ENCODE measurements at regions not wholly inside any gene's neighbourhood (a gene's known extent, or its start where the extent isn't known, plus 50 kb on each side); places are given as distances from the start of the nearest gene placed in this dataset.
"Not testable (repeated sequence)": the region's sequence is repeated elsewhere in the genome, so short reads cannot be mapped to it uniquely, and the experiment has no call there.

DNA sequence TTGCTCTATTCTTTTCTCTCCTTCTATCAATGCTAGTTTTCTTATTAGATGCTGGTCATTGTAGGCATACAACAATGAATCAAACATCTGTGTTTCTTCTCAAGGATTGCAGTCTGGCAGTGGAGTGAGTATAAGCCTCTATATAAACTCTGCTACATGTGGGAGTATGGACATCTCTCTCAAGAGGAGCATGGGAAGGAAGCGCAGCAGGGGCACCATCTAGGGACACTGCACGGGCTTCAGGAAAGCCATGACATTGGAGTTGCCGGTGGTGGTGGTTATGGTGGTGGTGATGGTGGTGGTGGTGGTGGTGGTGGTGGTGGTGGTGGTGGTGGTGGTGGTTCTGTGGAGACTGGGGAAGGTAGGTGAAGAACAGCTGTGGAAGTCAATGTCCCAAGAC lies 462.6 kb downstream of the RNF144A start:
- DNase-seq (ENCODE audit: low spot score), result no peak

DNA sequence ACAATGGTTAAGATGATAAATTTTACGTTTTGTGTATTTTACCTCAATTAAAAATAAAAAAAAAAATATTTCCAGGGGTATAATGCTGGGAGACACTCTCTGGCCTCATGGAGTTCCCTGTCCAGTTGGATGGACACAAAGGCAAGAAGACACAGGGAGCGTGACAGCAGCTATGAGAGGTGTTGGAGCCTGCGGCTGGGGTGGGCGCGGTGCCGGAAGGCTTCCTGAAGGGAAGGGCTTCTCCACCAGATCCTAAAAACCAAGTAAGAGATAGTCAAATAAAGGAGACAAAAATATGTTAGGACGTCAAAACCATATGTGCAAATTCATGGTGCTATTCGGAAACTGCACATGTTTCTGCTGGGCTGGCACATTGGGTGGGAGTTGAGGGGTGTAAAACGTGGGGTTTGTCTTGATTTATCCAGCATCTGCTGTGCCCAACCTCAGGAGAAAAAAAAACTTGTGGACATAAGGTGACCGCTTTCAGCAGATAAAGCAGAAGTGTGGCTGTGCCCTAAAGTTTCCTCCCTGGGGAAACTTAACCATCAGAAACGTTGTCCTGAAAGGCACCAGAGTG lies 467.6 kb downstream of the RNF144A start:
- DNase-seq (ENCODE audit: low spot score), result no peak

DNA sequence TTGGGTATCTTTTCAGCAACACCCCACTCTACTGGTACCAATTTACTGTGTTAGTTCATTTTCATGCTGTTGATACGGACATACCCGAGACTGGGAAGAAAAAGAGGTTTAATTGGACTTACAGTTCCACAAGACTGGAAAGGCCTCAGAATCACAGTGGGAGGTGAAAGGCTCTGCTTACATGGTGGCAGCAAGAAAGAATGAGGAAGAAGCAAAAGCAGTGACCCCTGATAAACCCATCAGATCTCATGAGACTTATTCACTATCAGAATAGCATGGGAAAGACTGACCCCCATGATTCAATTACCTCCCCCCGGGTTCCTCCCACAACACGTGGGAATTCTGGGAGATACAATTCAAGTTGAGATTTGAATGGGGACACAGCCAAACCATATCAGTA lies 473.1 kb downstream of the RNF144A start:
- DNase-seq (ENCODE audit: low spot score), result not testable (repeated sequence)

DNA sequence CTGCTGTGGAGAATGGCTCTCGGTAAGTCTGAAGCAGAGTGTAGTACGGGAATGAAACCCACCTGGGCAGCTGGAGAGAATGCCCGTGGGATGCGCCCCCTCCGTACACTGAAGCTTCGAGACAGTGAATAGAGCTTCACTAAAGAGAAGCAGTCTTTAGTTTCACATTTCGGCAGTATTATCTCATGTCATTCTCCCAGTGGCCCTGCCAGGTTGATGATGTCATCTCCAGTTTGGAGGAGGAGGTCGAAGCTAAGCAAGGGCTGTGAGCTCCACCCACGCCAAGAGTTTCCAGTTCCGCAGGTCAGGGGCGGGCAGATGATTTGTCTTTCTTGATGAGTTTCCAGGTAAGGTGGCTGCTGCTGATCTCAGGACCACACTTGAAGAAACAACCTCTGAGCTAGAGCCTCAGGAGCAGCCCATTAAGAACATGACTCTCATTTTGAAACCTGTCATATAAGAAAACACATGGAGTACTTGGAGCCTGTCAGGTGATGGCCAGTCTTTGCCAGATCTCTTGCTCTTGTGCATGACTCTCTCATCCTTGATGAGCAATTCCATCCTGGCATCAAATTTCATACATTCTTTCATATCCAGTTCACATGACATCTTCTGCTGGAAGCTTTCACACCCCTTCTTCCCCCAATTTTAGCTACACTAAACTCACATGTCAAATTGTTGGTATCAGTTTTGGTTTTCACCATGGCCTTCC lies 475.0 kb downstream of the RNF144A start:
- no peak for DNase-seq (ENCODE audit: low spot score)

DNA sequence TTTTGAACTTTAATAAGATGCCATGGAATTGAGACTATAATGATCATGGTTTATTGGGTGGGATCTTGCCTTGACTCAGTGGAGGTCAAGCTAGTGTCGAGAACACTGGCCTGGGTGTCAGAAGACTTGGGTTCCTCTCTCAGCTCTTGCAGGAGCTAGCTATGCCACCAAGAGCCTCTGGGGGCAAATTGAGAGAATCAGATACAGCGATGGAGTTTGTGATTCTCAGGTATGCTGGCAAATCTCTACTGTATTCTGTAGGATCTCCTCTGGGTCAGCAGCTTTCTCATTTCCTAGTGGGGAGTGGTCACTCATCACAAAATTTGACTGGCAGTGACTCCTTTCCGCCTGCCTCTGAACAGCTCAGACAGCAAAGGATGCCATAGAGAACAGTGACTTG lies 477.0 kb downstream of the RNF144A start:
- DNase-seq (ENCODE audit: low spot score), result no peak

DNA sequence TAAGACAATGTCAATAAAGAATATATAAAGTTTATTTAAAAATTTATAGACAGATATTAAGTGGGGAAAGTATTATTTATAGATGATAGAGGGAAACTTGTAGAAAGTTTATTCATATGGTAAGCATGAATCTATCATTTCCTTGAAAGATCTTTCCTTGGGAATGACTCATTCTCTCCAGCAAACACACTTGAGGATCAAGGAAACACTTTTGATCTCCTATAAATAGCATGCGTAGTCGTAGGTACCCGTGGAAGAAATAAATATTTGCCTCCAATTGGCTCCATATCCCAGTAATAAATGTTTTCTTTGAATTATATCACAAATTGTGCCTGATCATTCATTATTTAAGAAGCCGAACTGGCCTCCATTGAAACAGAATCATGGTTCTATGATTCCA lies 483.4 kb downstream of the RNF144A start:
- no peak for DNase-seq (ENCODE audit: low spot score)

DNA sequence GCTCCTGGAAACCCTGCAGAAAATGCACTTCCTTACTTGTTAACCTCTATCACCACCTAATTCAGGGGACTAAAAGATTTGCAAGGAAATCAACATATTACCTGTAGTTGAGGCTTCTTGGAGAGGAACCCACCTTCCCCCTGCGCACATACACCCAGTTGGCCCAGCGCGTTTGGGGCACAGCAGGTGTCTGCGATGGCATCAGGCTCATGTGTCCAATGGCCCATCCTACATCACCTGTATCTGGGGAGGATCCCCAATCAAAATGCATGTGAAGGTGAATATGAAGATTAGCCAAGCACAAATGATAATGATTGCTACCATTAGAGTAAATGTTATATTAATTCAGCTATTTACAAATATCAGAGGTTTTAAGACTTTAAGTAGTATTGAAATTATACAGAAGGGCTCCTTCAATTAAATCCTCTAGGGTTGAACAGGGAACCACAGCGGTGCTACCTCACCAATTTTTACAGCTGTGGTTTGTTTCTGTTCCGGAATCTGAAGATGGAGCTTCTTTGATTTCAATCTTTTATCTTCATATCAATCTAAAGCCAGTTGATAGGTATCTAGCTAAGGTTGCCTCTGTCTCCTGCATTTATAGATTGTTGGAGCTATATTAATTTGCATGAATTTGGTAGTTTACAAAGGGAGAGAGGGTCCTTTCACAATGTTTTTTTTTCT lies 486.0 kb downstream of the RNF144A start:
- no peak for DNase-seq (ENCODE audit: low spot score)

DNA sequence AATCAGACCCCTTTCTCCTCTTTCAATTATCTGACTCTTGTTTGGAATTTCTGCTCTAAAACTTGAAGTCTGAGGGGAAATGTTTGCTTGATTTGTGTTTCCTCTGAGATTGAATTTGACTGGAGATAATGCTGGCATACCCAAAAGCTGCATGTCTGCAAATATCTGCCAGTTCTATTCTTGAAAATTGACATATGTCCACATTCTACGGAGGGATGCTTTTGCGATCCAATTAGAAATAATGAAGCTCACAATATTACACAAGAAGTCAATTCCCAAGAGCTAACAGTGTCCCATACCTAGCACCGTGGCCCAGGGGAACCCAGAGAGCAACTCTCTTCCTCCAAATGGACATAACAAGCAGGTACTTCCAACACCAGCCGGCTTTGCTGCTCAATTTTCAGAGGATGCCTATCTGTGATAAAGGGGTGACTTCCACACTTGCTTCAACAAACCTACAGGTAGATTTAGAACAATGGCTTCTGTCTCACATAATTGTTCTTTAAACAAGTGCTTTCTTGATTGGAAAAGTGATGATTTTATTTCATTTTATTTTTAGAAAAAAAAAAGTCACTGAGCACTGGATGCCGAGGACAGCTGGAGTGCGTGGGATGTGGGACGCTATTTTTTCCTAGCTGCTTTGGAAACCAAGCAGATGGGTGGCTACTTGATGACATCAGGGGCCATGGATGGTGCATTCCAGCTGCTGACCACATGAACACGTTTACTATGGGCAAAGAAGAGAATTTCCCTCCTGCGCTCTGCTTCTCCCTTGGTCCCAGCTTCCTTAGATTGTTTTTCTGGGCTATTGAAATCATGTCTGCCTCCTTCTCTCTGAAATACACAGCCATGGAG lies 488.9 kb downstream of the RNF144A start:
- no peak for DNase-seq (ENCODE audit: low spot score)

DNA sequence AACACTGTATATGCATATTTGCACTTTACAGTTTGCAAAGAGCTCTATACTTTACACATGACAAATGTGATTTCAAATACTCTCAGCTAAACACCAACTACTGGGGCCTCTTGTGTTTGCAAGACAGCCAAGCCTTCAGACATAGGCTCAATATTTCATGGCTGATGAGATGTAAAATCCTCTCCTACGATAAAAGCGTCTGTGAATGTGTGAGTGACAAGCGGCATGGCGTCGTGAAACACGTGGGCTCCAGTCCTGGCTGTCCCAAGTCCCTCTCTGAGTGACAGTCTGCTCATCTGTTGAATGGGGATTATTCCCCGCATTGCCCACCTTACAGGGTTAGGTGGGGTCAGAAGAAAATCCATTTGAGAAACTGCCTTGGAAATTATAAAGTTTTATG lies 489.8 kb downstream of the RNF144A start:
- DNase-seq (ENCODE audit: low spot score), result no peak

DNA sequence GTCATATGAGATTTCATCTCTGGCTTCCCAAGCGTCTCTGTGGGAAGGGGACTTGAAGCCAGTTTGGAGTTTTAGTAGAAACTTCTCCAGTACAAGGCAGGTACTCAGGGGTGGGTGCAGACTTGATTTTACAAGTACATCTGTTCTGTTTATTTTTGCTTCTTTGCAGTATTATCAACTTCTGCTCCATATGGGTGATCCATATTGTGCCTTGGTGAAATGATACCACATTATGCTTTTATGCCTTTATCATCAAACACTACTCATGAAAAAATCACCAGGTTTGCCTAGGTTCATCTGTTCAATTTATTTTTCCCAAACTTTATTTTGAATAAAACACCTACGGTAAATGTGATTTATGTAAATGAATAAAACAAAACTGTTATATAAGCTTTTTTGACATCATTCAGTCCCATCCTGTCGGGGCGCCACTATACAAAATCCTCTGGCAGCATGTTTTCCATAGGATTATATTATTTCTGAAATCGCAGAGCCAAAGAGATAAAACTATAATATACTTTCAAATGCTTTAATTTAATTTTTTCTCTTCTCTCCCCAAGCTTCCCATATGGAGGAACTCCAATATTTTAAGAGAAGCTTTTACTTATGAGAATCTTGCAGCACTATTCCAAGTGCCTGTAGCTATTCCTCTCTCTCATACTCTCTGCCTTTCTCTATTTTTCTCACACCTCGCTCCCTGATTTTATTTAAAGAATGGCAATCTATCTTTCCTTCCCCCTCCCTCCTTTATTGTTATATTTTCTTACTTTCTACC lies 490.9 kb downstream of the RNF144A start:
- no peak for DNase-seq (ENCODE audit: low spot score)

DNA sequence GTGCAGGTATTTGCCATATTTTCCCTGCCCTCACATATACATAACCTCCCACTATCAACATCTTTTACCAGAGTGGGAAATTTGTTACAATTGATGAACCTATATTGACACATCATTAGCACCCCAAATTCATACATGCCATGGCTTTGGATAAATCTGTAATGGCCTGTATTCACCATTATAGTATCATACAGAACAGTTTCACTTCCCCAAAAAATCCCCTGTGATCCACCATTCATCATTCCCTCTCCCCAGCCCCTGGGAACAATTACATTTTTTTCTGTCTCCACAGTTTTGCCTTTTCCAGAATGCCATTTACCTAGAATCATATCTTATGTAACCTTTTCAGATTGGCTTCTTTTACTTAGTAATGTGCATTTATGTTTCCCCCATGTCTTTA lies 494.5 kb downstream of the RNF144A start:
- DNase-seq (ENCODE audit: low spot score), result no peak

DNA sequence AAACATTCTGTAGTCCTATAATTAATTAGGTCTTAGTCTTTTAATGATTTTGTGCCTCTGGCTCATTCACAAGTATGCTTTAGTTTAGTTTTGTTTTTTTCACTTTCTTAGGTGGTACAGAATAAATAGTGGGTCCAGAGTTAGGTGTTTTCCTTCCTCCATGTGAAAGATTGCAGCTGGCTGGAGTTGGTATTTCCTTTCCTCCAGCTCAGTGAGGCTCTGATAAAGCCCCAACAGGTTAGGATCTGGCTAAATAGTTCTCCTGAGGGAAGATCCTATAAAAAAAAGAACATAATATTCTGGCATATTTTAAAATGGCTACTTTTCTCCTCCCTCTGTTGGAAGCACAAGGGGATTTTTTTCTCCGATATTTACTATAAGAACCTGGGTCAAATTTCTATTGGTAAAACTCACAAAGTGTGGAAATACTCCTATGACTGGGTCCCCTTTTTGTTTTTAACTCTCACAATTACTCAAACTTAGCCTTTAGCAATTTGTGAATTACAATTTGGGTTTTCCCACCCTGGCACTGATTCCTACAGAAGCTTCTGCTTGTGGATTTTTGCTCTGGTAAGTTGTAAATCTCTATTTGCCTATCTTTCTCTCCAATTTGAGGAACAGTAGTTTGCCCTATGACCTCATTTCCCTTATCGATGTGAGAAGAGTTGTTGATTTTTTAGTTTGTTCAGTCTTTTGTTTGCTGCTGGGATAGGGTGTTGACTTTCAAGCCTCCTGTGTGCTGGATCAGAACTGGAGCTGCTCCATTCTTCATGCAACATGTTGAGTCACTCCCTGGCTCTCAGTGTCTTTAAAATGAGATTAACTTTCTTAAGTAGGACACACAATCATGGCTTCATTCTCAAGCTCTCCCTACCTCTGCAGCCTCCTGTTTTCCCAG lies 500.9 kb downstream of the RNF144A start:
- no peak for DNase-seq (ENCODE audit: low spot score)

DNA sequence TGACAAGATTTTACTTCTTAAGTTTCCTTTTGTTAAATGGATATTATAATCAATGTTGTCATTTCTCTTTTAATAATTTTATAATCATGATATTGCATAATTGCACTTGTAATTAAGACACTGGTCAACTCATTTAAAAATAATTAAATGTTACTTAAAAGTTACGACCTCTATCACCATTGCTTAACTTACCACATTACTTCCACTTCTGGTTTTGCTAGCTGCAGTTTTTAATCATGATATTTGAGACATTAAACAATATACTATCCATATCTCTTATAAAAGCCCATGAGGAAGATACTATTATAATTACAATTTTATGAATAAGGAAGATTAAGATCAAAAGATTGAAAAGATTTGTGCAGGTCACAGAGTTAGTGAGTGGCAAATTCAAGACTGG lies 502.0 kb downstream of the RNF144A start:
- DNase-seq (ENCODE audit: low spot score), result no peak

DNA sequence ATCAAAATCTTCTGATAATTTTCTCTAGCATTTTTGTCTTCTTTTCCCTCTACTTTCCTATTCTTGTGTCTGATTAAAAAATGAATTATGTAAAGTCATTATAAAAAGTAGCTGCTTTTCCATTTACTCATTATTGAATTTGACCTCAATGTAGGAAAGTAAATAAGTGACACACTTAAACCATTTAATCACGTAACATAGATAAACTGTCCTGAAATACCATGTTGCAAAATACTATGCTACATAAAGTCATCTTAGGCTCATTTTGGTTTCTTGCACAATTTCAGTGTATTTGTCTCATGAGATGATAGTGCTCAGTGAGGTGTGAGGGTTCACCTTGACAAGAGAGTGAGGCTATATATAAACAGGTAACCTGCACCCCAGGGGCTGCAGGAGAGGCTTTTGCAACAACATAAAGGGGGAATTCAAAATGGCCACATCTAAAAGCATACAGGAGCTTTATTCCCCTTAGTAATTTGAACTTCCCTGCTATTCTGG lies 502.7 kb downstream of the RNF144A start:
- no peak for DNase-seq (ENCODE audit: low spot score)

DNA sequence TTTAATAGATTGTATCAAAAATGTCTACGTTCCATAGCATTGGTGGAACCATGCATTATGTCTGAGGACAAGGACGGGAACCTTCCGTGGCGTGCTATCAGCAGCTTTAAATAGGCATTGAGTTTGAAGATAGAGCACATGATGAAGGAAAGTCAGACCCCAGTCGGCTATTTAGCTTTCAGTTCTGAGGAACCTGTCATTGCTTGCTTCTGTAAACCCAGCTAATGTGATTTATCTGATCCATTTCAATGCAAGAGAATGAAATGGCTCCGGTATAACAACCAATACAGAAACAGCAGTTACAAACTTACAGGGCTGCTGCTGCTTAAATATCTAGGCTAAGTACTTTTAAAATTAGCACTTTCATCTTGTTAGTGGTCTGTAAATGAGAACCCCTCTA lies 503.3 kb downstream of the RNF144A start:
- DNase-seq (ENCODE audit: low spot score), result no peak

DNA sequence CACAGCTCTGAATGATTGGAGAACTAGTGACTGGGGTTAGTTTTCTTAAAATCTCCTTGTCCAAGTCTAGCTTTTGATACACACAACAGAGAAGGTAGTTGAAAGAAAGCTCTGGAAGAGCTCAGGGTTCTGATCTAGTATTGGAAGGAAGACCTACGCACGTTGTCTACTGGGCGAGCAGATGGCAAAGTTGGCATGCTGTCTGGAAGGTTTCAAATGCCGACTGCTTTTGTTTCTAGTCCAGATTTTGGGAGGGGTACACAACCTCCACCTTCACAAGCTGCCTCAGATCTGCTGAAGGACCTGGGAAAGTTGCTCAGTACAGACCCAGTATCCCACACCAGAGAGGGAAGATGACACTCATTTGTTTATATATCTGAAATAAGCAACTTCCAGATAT lies 507.3 kb downstream of the RNF144A start:
- DNase-seq (ENCODE audit: low spot score), result no peak

DNA sequence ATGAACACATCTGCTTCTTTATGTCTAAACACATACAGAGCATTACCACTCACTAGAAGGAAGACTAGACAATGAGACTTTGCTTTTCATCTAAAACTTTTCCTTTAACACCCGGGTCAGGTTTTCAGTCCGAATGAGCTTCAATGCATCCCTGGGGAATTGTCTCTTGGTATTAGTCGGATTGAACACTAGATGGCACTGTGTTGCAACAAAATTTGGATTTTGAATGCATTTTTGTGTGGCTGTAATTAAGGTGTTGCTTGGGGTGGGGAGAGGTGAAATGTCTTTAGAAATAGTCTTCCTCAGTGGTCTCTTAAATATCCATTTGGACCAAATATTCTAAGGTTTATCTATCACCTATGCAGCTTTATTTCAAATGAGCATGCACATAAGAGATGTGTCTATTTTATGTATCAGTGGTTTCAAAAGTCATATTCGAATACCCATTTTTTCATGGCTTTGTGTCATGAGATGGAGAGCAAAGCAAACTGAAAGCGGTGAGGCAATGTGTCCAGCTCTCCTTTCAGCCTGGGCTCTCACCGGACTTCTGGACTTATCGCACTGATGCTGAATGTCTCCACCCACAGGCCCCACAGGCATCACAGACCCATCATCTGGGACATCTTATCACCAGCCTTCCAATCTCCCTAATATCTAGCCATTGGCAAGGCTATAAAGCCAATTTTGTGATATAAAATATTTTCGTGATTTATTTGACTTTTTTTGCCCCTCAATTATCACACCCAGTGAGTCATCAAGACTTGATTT lies 510.3 kb downstream of the RNF144A start:
- peak; percentile 38 for DNase-seq (ENCODE audit: low spot score)

DNA sequence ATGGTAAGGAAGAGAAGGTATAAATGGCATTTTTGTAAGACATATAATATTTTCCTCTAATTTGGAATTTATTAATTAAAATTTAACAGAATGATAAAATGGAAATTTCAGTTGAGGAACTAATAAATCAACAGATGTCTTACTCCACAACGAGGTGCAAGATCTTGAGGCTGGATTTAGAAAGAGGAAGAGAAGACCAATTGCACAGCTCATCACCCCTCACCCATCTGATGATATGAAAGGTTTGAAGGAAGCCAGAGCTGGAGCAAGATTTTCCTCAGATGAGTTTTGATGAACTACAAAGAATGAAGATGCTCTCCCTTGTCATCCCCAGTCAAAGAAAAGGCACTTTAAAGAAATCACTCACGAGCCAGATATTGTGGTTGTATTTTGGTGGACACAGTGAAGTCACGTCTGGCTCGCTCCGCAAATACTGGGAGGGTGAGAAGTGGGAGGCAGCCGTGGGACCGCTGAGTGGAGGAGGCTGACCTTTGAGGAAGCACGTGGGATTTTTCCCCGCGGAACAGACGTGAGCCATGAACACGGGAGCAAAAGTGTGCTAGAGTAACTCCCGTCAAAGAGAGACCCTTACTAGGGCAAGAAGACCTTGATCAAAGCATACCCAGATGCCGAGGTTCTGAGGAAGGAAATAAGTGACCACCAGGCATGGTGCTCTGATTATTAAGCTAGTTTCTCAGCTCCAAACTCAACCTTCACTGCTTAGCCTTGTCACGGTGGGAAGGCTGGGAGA lies 511.4 kb downstream of the RNF144A start:
- no peak for DNase-seq (ENCODE audit: low spot score)

DNA sequence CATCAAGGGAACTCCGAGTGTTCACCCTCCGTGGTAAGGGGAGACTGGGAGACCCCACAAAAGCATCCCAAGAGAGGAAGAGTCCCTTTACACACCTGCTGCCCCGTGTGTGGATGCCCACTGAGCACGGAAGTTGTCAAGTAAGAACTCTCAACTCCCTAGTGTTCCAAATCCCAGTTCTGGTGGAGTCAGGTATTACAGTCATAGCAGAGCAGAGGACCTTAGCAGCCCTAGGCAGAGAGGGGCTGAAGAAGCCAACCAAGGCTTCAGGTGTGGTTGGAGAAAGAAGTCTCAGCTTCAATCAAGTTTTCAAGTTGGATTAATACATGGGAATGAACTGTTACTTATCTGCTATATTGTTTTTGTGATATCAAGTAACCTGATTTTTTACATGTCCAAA lies 512.5 kb downstream of the RNF144A start:
- no peak for DNase-seq (ENCODE audit: low spot score)

Data from mucosa of gallbladder (tissue), 1 donor.